Heart right ventricle (tissue), 16 donors: ENCODE measurements at regions not wholly inside any gene's neighbourhood (a gene's known extent, or its start where the extent isn't known, plus 50 kb on each side); places are given as distances from the start of the nearest gene placed in this dataset.

Experiments used
- ATAC-seq, 8 donors: fragments of 200-7000 bp; cut with Tn5 transposase; one replicate each; pipeline ENCODE4 v1.9.1; 2020; ENCODE audit warnings: mild to moderate bottlenecking in 8 of 8, moderate library complexity in 8 of 8, moderate number of reproducible peaks in 1 of 8
- DNase-seq, 2 donors: peaks; one replicate each; pipeline ENCODE4 v3.0.0-alpha.2; 2020
- H3K27ac ChIP-seq, 10 donors: fragments of 200-600 bp; sonication (generic) in 2 of 10; one replicate each; pipeline versions ENCODE4 v1.5.0 to v1.8.0; 2020 to 2022; ENCODE audit warnings: mild to moderate bottlenecking in 3 of 10
- H3K27me3 ChIP-seq, 7 donors: fragments of 200-600 bp; one replicate each; pipeline ENCODE4 v1.8.0; 2021 to 2022; ENCODE audit warnings: mild to moderate bottlenecking in 2 of 7
- H3K36me3 ChIP-seq, 9 donors: fragments of 200-600 bp; sonication (generic) in 1 of 9; one replicate each; pipeline versions ENCODE4 v1.5.0 to v1.8.0; 2020 to 2022; ENCODE audit warnings: mild to moderate bottlenecking in 2 of 9
- H3K4me1 ChIP-seq, 9 donors: fragments of 200-600 bp; sonication (generic) in 1 of 9; one replicate each; pipeline versions ENCODE4 v1.5.0 to v1.8.0; 2020 to 2022; ENCODE audit warnings: mild to moderate bottlenecking in 4 of 9
- H3K4me3 ChIP-seq, 10 donors: fragments of 200-600 bp; sonication (generic) in 2 of 10; one replicate each; pipeline versions ENCODE4 v1.5.0 to v1.8.0; 2020 to 2022; ENCODE audit warnings: mild to moderate bottlenecking in 7 of 10, moderate library complexity in 2 of 10
- H3K9me3 ChIP-seq, 11 donors: fragments of 200-600 bp in 10 of 11; sonication (generic) in 2 of 11; one replicate each; pipeline versions ENCODE4 v1.5.0 to v1.8.0; 2013 to 2022; ENCODE audit warnings: mild to moderate bottlenecking in 2 of 11, control low read depth in 1 of 11, moderate library complexity in 1 of 11
- WGBS, 2 donors: extraction: QIAGEN DNeasy Blood & Tissue Kit; methylation state at CpG; one replicate each; pipeline ENCODE4 v1.1.7; 2013; ENCODE audit warnings: inconsistent platforms in 1 of 2; 5-methylcytosine and 5-hydroxymethylcytosine counted together
- intact Hi-C, 10 donors: fragments of 100-400 bp; cut with DNase I; formaldehyde crosslinking; loops; one replicate each; pipeline versions ENCODE4 v1.11.1 to v1.14.2; 2022
- TF ChIP-seq, protein P1 (sequence below), 9 donors: fragments of 200-600 bp; sonication (generic) in 2 of 9; IDR thresholded peaks; one replicate each; pipeline versions ENCODE4 v1.5.0 to v1.8.0; 2021 to 2022; ENCODE audit warnings: antibody characterized with exemption in 9 of 9, mild to moderate bottlenecking in 5 of 9, moderate library complexity in 1 of 9
- donor health status: Arrhythmogenic right ventricular cardiomyopathy.
- donor health status: ischemic (EF 13 %, LVEDD 7.1; RV severe dilation, severe dysfunction).
- donor health status: healthy with polysubstance abuse.
- donor health status: DM: no; HTN: yes; CAD: no.
- donor health status: DM: no; HTN: no; CAD: no.
- donor health status: ischemic (EF 25% LVEDD 6.9; RV normal size, moderate dysfunction).
- donor health status: ischemic (EF 25% LVEDD 5.7; RV mildly dilated, moderate dysfunction).
- donor health status: healthy.
- donor health status: DM: yes; HTN: yes; CAD: no.
- donor health status: Ischemic cardiomyopathy.
- donor health status: ischemic (EF 35%, LVEDD 5.7; RV mildly dilated, moderate dysfunction).
- donor health status: nonischemic (EF 11% LVEDD 7.7; RV severe dilation, severe dysfunction).
- donor health status: DM: yes; HTN: yes; CAD: no.
- donor health status: PGD.
- donor health status: ischemic (EF 29% LVEDD 5.4; RV normal size, mild dysfunction).
- donor health status: nonischemic (EF 23%, LVEDD 6.1; RV moderate dilation, normal function).

DNA sequence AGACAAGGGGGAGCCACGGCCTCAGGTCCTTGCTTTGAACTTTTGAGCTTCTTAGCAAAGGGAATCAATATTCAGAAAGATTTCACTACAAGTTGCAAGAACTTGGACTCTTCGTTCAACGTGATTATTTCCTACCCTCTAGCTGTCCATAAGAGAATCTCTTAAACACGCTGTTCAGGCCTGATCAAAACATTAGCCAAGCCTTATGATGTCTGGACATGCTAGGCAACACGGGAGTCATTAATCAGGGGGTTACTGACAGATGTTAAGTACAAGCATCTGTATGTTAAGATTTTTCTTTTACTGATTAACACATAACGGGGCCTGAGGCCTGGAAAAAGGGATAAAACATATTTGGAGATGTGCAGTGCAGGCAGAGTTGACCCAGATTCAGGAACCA is 138.9 kb upstream of the IL1RAPL2 start:
- intact Hi-C loops: no loop called here
- no peak for ATAC-seq
- WGBS, 2 donors: 64 to 81% methylated on average over 6 of the region's 6 CpGs
- no peaks in the 10 kb centered on the region for H3K4me1 ChIP-seq
- H3K4me3 ChIP-seq: no peak overlapping the region
- H3K36me3 ChIP-seq: no peaks in the 10 kb centered on the region
- H3K9me3 ChIP-seq: no peaks in the 10 kb centered on the region
- TF ChIP-seq, protein P1, sequence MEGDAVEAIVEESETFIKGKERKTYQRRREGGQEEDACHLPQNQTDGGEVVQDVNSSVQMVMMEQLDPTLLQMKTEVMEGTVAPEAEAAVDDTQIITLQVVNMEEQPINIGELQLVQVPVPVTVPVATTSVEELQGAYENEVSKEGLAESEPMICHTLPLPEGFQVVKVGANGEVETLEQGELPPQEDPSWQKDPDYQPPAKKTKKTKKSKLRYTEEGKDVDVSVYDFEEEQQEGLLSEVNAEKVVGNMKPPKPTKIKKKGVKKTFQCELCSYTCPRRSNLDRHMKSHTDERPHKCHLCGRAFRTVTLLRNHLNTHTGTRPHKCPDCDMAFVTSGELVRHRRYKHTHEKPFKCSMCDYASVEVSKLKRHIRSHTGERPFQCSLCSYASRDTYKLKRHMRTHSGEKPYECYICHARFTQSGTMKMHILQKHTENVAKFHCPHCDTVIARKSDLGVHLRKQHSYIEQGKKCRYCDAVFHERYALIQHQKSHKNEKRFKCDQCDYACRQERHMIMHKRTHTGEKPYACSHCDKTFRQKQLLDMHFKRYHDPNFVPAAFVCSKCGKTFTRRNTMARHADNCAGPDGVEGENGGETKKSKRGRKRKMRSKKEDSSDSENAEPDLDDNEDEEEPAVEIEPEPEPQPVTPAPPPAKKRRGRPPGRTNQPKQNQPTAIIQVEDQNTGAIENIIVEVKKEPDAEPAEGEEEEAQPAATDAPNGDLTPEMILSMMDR (IDR thresholded peaks at IDR 0.05): no peak
- H3K27ac ChIP-seq: no peak overlapping the region
- DNase-seq: no peak
- H3K27me3 ChIP-seq: peaks cover 0 to 51% (median 0%) of the 10 kb centered on the region in 7 donors

DNA sequence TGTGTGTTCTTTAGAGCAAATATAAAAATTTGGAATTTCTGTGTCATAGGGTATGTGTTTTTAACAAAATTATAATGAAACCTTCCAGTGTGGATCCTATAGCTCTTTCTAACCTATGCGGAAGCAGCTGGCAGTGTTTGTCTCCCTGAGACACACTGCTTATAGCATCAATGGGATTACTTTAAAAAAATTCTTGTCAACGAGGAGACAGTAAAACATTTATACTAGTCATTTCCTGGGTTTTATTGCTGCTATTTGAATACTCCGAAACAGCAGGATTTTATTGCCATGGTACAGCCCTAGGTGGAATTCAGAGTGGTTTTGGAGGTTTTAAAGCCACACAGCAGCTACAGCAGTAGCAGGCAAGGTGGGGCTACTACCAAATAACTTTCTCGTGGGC is 145.1 kb upstream of the IL1RAPL2 start:
- TF ChIP-seq, protein P1 (IDR thresholded peaks at IDR 0.05): no peak

DNA sequence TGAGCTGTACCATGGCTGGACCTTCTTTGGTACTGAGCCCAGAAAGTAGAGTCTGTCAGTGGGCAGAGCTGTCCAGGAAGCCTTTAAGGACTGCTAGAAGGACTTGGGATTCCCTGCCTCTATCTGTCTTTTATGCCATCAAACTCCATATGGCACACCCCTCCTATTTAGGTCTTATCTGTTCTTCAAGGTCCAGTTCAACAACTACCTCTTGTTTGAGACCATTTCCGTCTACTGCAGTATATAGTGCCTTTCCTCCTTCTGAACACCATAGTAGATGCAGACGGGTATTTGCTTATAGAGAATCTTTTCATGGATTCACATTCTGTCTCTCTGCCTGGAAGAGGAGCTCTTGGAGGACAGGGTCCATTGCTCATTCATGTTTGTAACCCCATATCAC is 146.1 kb upstream of the IL1RAPL2 start:
- H3K4me3 ChIP-seq: no peak overlapping the region
- no peak overlapping the region for H3K27ac ChIP-seq
- no peaks in the 10 kb centered on the region for H3K36me3 ChIP-seq
- TF ChIP-seq, protein P1 (IDR thresholded peaks at IDR 0.05): no peak
- no peak for DNase-seq
- no peak for ATAC-seq
- WGBS, 2 donors: 66 to 73% methylated on average over 2 of the region's 2 CpGs
- intact Hi-C loops: no loop called here
- H3K4me1 ChIP-seq: no peaks in the 10 kb centered on the region
- H3K27me3 ChIP-seq: peaks cover 0 to 12% (median 0%) of the 10 kb centered on the region in 7 donors
- peaks cover 0 to 15% (median 4%) of the 10 kb centered on the region in 11 donors for H3K9me3 ChIP-seq

More for the DNA sequence above, 145.1 kb upstream of the IL1RAPL2 start:
- Histone ChIP-seq H3K4me3 (no peak overlapping the region), H3K27ac (no peak overlapping the region), H3K36me3 (no peaks in the 10 kb centered on the region), H3K9me3 (peaks cover 0 to 15% (median 4%) of the 10 kb centered on the region in 11 donors), H3K27me3 (peaks cover 0 to 21% (median 0%) of the 10 kb centered on the region in 7 donors), H3K4me1 (no peaks in the 10 kb centered on the region)
- ATAC-seq: no peak
- intact Hi-C loops: no loop called here
- DNase-seq: no peak
- WGBS, 2 donors: 73 to 78% methylated on average over 4 of the region's 4 CpGs

DNA sequence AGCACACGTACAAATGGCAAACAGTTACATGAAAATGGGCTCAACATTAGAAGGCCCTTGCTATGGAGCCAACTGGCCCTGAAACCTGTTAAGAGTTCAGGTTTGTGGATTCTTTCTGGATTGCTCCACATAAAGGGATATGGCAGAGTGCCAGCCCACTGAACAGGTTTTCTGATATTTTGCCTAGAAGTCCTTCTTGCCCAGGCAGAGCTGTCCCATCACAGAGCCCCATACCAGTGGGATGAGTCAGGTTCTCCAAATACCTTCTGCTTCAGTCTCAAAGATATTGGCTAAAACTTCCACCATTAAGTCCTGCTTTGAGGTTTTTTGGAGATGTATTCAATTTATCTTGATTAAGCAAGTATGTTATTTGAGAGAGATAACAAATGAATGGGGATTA is 146.8 kb upstream of the IL1RAPL2 start:
- Histone ChIP-seq H3K36me3 (no peaks in the 10 kb centered on the region), H3K4me1 (no peaks in the 10 kb centered on the region), H3K27me3 (peaks cover 0 to 7% (median 0%) of the 10 kb centered on the region in 7 donors), H3K9me3 (peaks cover 0 to 15% (median 4%) of the 10 kb centered on the region in 11 donors), H3K4me3 (no peak overlapping the region), H3K27ac (no peak overlapping the region)
- TF ChIP-seq, protein P1 (IDR thresholded peaks at IDR 0.05): no peak
- ATAC-seq: no peak
- 76 to 93% methylated on average over 1 of the region's 1 CpG for WGBS, 2 donors
- intact Hi-C loops: no loop called here
- no peak for DNase-seq
